ENCODE measurements at regions not wholly inside any gene's neighbourhood (a gene's known extent, or its start where the extent isn't known, plus 50 kb on each side); places are given as distances from the start of the nearest gene placed in this dataset.
"Not testable (repeated sequence)": the region's sequence is repeated elsewhere in the genome, so short reads cannot be mapped to it uniquely, and the experiment has no call there.

- TF ChIP-seq POLR2AphosphoS5 (IDR thresholded peaks at IDR 0.05; ENCODE audit: insufficient read depth in 1 of 2, low read depth in 1 of 2), result no peak
- TF ChIP-seq CTCF (IDR thresholded peaks at IDR 0.05), result no peak
- TF ChIP-seq POLR2A (IDR thresholded peaks at IDR 0.05), result no peak
- intact Hi-C loops (cut with DNase I), result no loop called here
- no peak for DNase-seq (ENCODE audit: extremely low spot score in 2 of 2)
- Histone ChIP-seq H3K4me1 (no peaks in the 10 kb centered on the region), H3K27ac (no peak overlapping the region), H3K27me3 (no peaks in the 10 kb centered on the region), H3K36me3 (no peaks in the 10 kb centered on the region), H3K9me3 (no peaks in the 10 kb centered on the region), H3K4me3 (no peak overlapping the region)
Measured at GRCh38 chr7:57775396-57776088, 325.6 kb downstream of the ZNF716 start.

- intact Hi-C loops (cut with DNase I); H3K4me1 ChIP-seq; H3K9me3 ChIP-seq; H3K27me3 ChIP-seq; H3K36me3 ChIP-seq; H3K27ac ChIP-seq; DNase-seq (ENCODE audit: extremely low spot score in 2 of 2); H3K4me3 ChIP-seq: not testable (repeated sequence)
Measured at GRCh38 chr7:57776136-57776856, 326.3 kb downstream of the ZNF716 start.

GRCh38 chr7:57789130-57789529, 339.2 kb downstream of the ZNF716 start:
- TF ChIP-seq CTCF (IDR thresholded peaks at IDR 0.05), result no peak
- no peak for TF ChIP-seq POLR2A (IDR thresholded peaks at IDR 0.05)
- no peak for TF ChIP-seq POLR2AphosphoS5 (IDR thresholded peaks at IDR 0.05; ENCODE audit: insufficient read depth in 1 of 2, low read depth in 1 of 2)
- intact Hi-C loops (cut with DNase I), result no loop called here

GRCh38 chr7:57819491-57819981, 369.6 kb downstream of the ZNF716 start:
- no peak for DNase-seq (ENCODE audit: extremely low spot score in 2 of 2)
- no peaks in the 10 kb centered on the region for H3K27me3 ChIP-seq
- TF ChIP-seq CTCF (IDR thresholded peaks at IDR 0.05) (no peak), POLR2A (IDR thresholded peaks at IDR 0.05) (no peak), POLR2AphosphoS5 (IDR thresholded peaks at IDR 0.05; ENCODE audit: insufficient read depth in 1 of 2, low read depth in 1 of 2) (no peak)
- no peak overlapping the region for H3K27ac ChIP-seq
- H3K4me3 ChIP-seq, result no peak overlapping the region
- H3K36me3 ChIP-seq, result no peaks in the 10 kb centered on the region
- no peaks in the 10 kb centered on the region for H3K9me3 ChIP-seq
- H3K4me1 ChIP-seq, result no peaks in the 10 kb centered on the region
- intact Hi-C loops (cut with DNase I), result no loop called here

More at GRCh38 chr7:57789130-57789529, 339.2 kb downstream of the ZNF716 start:
- no peak for DNase-seq (ENCODE audit: extremely low spot score in 2 of 2)
- Histone ChIP-seq H3K9me3 (no peaks in the 10 kb centered on the region), H3K27ac (no peak overlapping the region), H3K4me1 (no peaks in the 10 kb centered on the region), H3K36me3 (no peaks in the 10 kb centered on the region), H3K27me3 (no peaks in the 10 kb centered on the region), H3K4me3 (no peak overlapping the region)

GRCh38 chr7:57820477-57820876, 370.5 kb downstream of the ZNF716 start:
- Histone ChIP-seq H3K27ac (no peak overlapping the region), H3K4me1 (no peaks in the 10 kb centered on the region), H3K36me3 (no peaks in the 10 kb centered on the region), H3K9me3 (no peaks in the 10 kb centered on the region), H3K4me3 (no peak overlapping the region), H3K27me3 (no peaks in the 10 kb centered on the region)
- no peak for DNase-seq (ENCODE audit: extremely low spot score in 2 of 2)
- TF ChIP-seq CTCF (IDR thresholded peaks at IDR 0.05) (no peak), POLR2AphosphoS5 (IDR thresholded peaks at IDR 0.05; ENCODE audit: insufficient read depth in 1 of 2, low read depth in 1 of 2) (no peak)
- intact Hi-C loops (cut with DNase I), result no loop called here
